ENCODE measurements at regions not wholly inside any gene's neighbourhood (a gene's known extent, or its start where the extent isn't known, plus 50 kb on each side); places are given as distances from the start of the nearest gene placed in this dataset.

DNA sequence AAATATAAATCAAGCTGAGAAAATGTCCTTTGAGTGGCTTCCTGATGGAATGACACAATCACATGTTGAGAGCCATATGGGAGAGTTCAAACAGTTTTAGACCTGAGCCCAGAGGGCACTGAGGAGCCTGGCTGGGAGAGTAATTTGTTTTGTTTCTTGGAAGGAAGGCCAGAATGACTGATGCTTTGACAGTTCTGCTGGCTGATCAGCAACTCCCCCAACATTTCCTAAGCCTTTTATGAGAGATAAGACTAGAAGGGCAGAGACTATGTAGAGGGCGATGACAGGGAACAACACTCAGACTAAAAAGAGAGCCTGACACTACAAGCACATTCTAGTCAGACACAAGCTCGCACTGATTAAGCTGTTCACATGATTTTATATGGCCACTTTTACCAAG lies 169.2 kb downstream of the COX7C start (continued):
- TF ChIP-seq, protein P1, sequence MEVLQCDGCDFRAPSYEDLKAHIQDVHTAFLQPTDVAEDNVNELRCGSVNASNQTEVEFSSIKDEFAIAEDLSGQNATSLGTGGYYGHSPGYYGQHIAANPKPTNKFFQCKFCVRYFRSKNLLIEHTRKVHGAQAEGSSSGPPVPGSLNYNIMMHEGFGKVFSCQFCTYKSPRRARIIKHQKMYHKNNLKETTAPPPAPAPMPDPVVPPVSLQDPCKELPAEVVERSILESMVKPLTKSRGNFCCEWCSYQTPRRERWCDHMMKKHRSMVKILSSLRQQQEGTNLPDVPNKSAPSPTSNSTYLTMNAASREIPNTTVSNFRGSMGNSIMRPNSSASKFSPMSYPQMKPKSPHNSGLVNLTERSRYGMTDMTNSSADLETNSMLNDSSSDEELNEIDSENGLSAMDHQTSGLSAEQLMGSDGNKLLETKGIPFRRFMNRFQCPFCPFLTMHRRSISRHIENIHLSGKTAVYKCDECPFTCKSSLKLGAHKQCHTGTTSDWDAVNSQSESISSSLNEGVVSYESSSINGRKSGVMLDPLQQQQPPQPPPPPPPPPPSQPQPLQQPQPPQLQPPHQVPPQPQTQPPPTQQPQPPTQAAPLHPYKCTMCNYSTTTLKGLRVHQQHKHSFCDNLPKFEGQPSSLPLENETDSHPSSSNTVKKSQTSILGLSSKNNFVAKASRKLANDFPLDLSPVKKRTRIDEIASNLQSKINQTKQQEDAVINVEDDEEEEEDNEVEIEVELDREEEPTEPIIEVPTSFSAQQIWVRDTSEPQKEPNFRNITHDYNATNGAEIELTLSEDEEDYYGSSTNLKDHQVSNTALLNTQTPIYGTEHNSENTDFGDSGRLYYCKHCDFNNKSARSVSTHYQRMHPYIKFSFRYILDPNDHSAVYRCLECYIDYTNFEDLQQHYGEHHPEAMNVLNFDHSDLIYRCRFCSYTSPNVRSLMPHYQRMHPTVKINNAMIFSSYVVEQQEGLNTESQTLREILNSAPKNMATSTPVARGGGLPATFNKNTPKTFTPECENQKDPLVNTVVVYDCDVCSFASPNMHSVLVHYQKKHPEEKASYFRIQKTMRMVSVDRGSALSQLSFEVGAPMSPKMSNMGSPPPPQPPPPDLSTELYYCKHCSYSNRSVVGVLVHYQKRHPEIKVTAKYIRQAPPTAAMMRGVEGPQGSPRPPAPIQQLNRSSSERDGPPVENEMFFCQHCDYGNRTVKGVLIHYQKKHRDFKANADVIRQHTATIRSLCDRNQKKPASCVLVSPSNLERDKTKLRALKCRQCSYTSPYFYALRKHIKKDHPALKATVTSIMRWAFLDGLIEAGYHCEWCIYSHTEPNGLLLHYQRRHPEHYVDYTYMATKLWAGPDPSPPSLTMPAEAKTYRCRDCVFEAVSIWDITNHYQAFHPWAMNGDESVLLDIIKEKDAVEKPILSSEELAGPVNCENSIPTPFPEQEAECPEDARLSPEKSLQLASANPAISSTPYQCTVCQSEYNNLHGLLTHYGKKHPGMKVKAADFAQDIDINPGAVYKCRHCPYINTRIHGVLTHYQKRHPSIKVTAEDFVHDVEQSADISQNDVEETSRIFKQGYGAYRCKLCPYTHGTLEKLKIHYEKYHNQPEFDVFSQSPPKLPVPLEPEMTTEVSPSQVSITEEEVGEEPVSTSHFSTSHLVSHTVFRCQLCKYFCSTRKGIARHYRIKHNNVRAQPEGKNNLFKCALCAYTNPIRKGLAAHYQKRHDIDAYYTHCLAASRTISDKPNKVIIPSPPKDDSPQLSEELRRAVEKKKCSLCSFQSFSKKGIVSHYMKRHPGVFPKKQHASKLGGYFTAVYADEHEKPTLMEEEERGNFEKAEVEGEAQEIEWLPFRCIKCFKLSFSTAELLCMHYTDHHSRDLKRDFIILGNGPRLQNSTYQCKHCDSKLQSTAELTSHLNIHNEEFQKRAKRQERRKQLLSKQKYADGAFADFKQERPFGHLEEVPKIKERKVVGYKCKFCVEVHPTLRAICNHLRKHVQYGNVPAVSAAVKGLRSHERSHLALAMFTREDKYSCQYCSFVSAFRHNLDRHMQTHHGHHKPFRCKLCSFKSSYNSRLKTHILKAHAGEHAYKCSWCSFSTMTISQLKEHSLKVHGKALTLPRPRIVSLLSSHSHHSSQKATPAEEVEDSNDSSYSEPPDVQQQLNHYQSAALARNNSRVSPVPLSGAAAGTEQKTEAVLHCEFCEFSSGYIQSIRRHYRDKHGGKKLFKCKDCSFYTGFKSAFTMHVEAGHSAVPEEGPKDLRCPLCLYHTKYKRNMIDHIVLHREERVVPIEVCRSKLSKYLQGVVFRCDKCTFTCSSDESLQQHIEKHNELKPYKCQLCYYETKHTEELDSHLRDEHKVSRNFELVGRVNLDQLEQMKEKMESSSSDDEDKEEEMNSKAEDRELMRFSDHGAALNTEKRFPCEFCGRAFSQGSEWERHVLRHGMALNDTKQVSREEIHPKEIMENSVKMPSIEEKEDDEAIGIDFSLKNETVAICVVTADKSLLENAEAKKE (CRISPR knock-in tag; IDR thresholded peaks at IDR 0.05) = no peak
- TF ChIP-seq EZH2 (IDR thresholded peaks at IDR 0.05; ENCODE audit: low read depth, unreplicated experiment) = no peak
- TF ChIP-seq, protein P2, sequence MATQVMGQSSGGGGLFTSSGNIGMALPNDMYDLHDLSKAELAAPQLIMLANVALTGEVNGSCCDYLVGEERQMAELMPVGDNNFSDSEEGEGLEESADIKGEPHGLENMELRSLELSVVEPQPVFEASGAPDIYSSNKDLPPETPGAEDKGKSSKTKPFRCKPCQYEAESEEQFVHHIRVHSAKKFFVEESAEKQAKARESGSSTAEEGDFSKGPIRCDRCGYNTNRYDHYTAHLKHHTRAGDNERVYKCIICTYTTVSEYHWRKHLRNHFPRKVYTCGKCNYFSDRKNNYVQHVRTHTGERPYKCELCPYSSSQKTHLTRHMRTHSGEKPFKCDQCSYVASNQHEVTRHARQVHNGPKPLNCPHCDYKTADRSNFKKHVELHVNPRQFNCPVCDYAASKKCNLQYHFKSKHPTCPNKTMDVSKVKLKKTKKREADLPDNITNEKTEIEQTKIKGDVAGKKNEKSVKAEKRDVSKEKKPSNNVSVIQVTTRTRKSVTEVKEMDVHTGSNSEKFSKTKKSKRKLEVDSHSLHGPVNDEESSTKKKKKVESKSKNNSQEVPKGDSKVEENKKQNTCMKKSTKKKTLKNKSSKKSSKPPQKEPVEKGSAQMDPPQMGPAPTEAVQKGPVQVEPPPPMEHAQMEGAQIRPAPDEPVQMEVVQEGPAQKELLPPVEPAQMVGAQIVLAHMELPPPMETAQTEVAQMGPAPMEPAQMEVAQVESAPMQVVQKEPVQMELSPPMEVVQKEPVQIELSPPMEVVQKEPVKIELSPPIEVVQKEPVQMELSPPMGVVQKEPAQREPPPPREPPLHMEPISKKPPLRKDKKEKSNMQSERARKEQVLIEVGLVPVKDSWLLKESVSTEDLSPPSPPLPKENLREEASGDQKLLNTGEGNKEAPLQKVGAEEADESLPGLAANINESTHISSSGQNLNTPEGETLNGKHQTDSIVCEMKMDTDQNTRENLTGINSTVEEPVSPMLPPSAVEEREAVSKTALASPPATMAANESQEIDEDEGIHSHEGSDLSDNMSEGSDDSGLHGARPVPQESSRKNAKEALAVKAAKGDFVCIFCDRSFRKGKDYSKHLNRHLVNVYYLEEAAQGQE (IDR thresholded peaks at IDR 0.05; ENCODE audit: unreplicated experiment) = no peak
- no peak for TF ChIP-seq ZNF114 (CRISPR knock-in tag; IDR thresholded peaks at IDR 0.05)
- TF ChIP-seq, protein P3, sequence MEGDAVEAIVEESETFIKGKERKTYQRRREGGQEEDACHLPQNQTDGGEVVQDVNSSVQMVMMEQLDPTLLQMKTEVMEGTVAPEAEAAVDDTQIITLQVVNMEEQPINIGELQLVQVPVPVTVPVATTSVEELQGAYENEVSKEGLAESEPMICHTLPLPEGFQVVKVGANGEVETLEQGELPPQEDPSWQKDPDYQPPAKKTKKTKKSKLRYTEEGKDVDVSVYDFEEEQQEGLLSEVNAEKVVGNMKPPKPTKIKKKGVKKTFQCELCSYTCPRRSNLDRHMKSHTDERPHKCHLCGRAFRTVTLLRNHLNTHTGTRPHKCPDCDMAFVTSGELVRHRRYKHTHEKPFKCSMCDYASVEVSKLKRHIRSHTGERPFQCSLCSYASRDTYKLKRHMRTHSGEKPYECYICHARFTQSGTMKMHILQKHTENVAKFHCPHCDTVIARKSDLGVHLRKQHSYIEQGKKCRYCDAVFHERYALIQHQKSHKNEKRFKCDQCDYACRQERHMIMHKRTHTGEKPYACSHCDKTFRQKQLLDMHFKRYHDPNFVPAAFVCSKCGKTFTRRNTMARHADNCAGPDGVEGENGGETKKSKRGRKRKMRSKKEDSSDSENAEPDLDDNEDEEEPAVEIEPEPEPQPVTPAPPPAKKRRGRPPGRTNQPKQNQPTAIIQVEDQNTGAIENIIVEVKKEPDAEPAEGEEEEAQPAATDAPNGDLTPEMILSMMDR (conservative IDR thresholded peaks at IDR 0.05; ENCODE audit: low read depth in 2 of 2) = no peak
- TF ChIP-seq CREB1 (CRISPR knock-in tag; IDR thresholded peaks at IDR 0.05; ENCODE audit: low read depth) = no peak
- no peak for TF ChIP-seq STAT1 (IDR thresholded peaks at IDR 0.05; ENCODE audit: unreplicated experiment)

Measured in GM23338 (cell line).